ENCODE measurements at regions not wholly inside any gene's neighbourhood (a gene's known extent, or its start where the extent isn't known, plus 50 kb on each side); places are given as distances from the start of the nearest gene placed in this dataset.

DNA sequence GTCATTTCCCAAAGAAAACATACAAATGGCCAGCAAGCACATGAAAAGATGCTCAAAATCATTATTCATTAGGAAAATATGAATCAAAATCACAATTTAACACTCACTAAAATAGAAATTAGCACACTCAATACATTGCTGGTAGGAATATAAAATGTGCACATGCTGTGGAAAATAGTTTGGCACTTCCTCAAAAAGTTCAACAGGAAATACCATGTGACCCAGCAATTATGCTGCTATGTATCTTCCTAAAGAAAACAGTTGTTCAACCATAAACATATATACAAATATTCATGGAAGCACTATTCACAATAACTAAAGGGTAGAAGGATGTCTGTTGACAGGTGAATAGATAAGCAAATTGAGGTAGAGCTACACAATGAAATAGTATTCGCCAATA lies 187.3 kb upstream of the SOX6 start:
- Histone ChIP-seq H3K27ac (no peak overlapping the region), H3K4me3 (no peak overlapping the region), H3K36me3 (no peaks in the 10 kb centered on the region), H3K27me3 (no peaks in the 10 kb centered on the region), H3K4me1 (no peaks in the 10 kb centered on the region), H3K9me3 (peaks cover 0 to 29% (median 3%) of the 10 kb centered on the region in 4 donors)
- no peak for TF ChIP-seq EP300 (IDR thresholded peaks at IDR 0.05)
- TF ChIP-seq POLR2A (IDR thresholded peaks at IDR 0.05) = no peak
- TF ChIP-seq, protein P1, sequence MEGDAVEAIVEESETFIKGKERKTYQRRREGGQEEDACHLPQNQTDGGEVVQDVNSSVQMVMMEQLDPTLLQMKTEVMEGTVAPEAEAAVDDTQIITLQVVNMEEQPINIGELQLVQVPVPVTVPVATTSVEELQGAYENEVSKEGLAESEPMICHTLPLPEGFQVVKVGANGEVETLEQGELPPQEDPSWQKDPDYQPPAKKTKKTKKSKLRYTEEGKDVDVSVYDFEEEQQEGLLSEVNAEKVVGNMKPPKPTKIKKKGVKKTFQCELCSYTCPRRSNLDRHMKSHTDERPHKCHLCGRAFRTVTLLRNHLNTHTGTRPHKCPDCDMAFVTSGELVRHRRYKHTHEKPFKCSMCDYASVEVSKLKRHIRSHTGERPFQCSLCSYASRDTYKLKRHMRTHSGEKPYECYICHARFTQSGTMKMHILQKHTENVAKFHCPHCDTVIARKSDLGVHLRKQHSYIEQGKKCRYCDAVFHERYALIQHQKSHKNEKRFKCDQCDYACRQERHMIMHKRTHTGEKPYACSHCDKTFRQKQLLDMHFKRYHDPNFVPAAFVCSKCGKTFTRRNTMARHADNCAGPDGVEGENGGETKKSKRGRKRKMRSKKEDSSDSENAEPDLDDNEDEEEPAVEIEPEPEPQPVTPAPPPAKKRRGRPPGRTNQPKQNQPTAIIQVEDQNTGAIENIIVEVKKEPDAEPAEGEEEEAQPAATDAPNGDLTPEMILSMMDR (IDR thresholded peaks at IDR 0.05) = no peak
- WGBS, 2 donors = 90 to 96% methylated on average over 1 of the region's 1 CpG
- no peak for DNase-seq (ENCODE audit: low spot score in 2 of 2)

DNA sequence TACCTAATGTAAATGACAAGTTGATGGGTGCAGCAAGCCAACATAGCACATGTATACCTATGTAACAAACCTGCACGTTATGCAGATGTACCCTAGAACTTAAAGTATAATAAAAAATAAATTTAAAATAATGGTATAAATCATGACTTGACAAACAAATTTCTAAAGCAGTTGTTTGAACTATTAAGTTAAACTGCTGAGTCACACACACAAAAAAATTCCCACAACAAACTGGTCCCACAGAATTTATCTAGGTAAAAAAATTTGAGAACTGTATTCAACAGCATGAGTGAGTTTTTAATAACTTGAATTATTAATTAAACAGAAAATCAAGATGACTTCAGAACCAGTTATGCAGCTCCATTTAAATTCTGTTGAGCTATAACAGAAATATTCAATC lies 186.0 kb upstream of the SOX6 start:
- Histone ChIP-seq H3K4me3 (no peak overlapping the region), H3K36me3 (no peaks in the 10 kb centered on the region), H3K27ac (no peak overlapping the region), H3K27me3 (no peaks in the 10 kb centered on the region), H3K9me3 (peaks cover 0 to 17% (median 2%) of the 10 kb centered on the region in 4 donors), H3K4me1 (no peaks in the 10 kb centered on the region)
- 94 to 100% methylated on average over 1 of the region's 1 CpG for WGBS, 2 donors
- no peak for DNase-seq (ENCODE audit: low spot score in 2 of 2)
- TF ChIP-seq, protein P1 (IDR thresholded peaks at IDR 0.05) = no peak
- TF ChIP-seq EP300 (IDR thresholded peaks at IDR 0.05) = no peak

DNA sequence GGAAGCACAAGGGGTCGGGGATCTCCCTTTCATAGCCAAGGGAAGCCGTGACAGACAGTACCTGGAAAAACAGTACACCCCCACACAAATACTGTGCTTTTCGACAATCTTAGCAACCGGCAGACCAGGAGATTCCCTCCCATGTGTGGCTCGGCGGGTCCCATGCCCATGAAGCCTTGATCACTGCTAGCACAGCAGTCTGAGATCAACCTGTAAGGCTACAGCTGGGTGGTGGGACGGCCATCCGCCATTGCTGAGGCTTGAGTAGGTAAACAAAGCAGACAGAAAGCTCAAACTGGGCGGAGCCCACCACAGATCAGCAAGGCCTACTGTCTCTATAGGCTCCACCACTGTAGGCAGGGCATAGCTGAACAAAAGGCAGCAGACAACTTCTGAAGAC lies 180.2 kb upstream of the SOX6 start:
- Histone ChIP-seq H3K9me3 (peaks cover 0 to 7% (median 0%) of the 10 kb centered on the region in 4 donors), H3K27ac (no peak overlapping the region), H3K36me3 (no peaks in the 10 kb centered on the region), H3K4me1 (peaks cover 0 to 4% (median 0%) of the 10 kb centered on the region in 4 donors), H3K27me3 (no peaks in the 10 kb centered on the region), H3K4me3 (no peak overlapping the region)
- DNase-seq (ENCODE audit: low spot score in 2 of 2) = no peak
- 94 to 100% methylated on average over 6 to 9 of the region's 9 CpGs for WGBS, 2 donors
- TF ChIP-seq POLR2A (IDR thresholded peaks at IDR 0.05) (no peak), EP300 (IDR thresholded peaks at IDR 0.05) (no peak)
- TF ChIP-seq, protein P1 (IDR thresholded peaks at IDR 0.05) = no peak

DNA sequence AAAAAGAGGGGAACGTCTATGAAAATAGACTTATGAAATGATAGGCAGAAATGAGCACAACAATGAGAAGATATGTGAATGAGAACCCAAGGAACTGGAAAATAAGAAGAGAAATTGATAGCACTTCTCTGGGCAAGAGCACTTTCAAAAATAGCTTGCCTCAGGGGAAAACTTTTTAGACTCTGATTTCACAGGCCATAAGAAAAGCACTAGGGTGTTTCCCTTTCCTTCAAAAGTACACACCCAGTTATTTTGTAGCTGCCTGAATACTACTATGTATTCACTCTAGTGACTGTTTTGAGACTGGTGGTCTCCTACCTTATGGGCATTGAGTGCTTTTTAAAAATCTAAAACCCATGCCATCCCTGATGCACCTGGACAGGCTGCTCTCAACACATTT lies 172.3 kb upstream of the SOX6 start:
- Histone ChIP-seq H3K27ac (no peak overlapping the region), H3K4me3 (no peak overlapping the region), H3K4me1 (peaks cover 0 to 28% (median 0%) of the 10 kb centered on the region in 4 donors), H3K27me3 (no peaks in the 10 kb centered on the region), H3K36me3 (no peaks in the 10 kb centered on the region), H3K9me3 (no peaks in the 10 kb centered on the region)
- DNase-seq (ENCODE audit: low spot score in 2 of 2) = no peak
- WGBS, 2 donors = 61 to 65% methylated on average over 1 of the region's 1 CpG
- no peak for TF ChIP-seq POLR2A (IDR thresholded peaks at IDR 0.05)
- TF ChIP-seq EP300 (IDR thresholded peaks at IDR 0.05) = no peak
- TF ChIP-seq, protein P1 (IDR thresholded peaks at IDR 0.05) = no peak

DNA sequence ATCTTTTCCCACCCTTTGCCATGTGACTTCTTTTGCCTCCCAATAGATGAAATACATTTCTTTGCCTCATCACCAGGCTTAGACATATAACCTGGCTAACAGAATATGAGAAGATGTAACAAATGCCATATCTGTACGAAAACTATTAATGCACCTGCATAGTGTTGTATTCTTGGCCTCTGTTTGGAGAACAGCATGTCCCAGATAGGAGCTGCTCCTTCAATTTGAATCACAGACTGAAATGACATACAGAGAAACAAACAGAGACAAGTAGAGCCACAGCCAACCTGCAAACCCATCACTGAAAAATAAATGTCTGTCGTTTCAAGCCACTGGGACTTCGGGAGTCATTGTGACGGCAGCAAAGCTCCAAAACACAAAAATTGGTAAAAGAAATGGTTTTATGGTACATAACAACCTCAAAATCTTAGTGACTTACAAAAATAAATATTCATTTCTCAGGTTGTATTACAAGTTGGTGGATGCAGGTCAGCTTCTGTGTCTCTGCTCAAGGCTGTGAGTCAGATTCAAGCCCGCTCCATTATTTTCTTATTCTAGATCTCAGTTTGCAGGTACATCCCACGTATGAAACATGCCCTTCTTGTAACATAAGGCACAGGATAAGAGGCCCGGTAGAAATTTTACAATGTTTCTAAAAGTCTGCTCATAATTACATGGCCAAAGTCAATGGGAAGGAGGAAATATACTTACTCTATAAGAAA lies 171.3 kb upstream of the SOX6 start:
- WGBS, 2 donors = 88 to 90% methylated on average over 7 of the region's 7 CpGs
- TF ChIP-seq, protein P1 (IDR thresholded peaks at IDR 0.05) = no peak
- no peak for TF ChIP-seq EP300 (IDR thresholded peaks at IDR 0.05)
- TF ChIP-seq POLR2A (IDR thresholded peaks at IDR 0.05) = no peak
- H3K27ac ChIP-seq = no peak overlapping the region
- no peaks in the 10 kb centered on the region for H3K27me3 ChIP-seq
- peaks cover 0 to under 1% (median 0%) of the 10 kb centered on the region in 4 donors for H3K9me3 ChIP-seq
- H3K4me3 ChIP-seq = no peak overlapping the region
- H3K36me3 ChIP-seq = no peaks in the 10 kb centered on the region
- DNase-seq (ENCODE audit: low spot score in 2 of 2) = no peak
- H3K4me1 ChIP-seq = peaks cover 0 to 28% (median 0%) of the 10 kb centered on the region in 4 donors

Data from tibial nerve (tissue), 4 donors.